HG03460 (cell line): ENCODE measurements at regions not wholly inside any gene's neighbourhood (a gene's known extent, or its start where the extent isn't known, plus 50 kb on each side); places are given as distances from the start of the nearest gene placed in this dataset.
"Not testable (repeated sequence)": the region's sequence is repeated elsewhere in the genome, so short reads cannot be mapped to it uniquely, and the experiment has no call there.

ENCODE experiments used
- ATAC-seq: cut with Tn5 transposase; IDR thresholded peaks from one replicate; pipeline ENCODE4 v1.9.1; 2021; ENCODE audit not compliant: unreplicated experiment

- ATAC-seq = no peak
These were observed 80.8 kb upstream of the SLC8A3 start for GRCh38 chr14:70269582-70269981.

- ATAC-seq = no peak
These were observed 80.0 kb upstream of the SLC8A3 start for GRCh38 chr14:70268760-70269159.

- ATAC-seq = no peak
These were observed 77.4 kb upstream of the SLC8A3 start for GRCh38 chr14:70266157-70266556.

- no peak for ATAC-seq
These were observed 76.7 kb upstream of the SLC8A3 start for GRCh38 chr14:70265422-70265821.

- ATAC-seq = no peak
These were observed 70.7 kb upstream of the SLC8A3 start for GRCh38 chr14:70259420-70259819.

- no peak for ATAC-seq
These were observed 68.8 kb upstream of the SLC8A3 start for GRCh38 chr14:70257526-70257925.

GRCh38 chr14:70256601-70257000 lies 67.8 kb upstream of the SLC8A3 start:
- ATAC-seq = no peak

- ATAC-seq = not testable (repeated sequence)
These were observed 66.6 kb upstream of the SLC8A3 start for GRCh38 chr14:70255071-70256057.

GRCh38 chr14:70254476-70254961 lies 65.8 kb upstream of the SLC8A3 start:
- ATAC-seq = no peak

GRCh38 chr14:70253547-70253946 lies 64.8 kb upstream of the SLC8A3 start:
- ATAC-seq = not testable (repeated sequence)

GRCh38 chr14:70245026-70245425 lies 56.3 kb upstream of the SLC8A3 start:
- ATAC-seq = no peak

GRCh38 chr14:70239802-70240201 lies 51.1 kb upstream of the SLC8A3 start:
- peak; percentile 73 for ATAC-seq

GRCh38 chr14:70238635-70239034 lies 49.9 kb upstream of the SLC8A3 start:
- ATAC-seq = not testable (repeated sequence)
